ENCODE measurements at regions not wholly inside any gene's neighbourhood (a gene's known extent, or its start where the extent isn't known, plus 50 kb on each side); places are given as distances from the start of the nearest gene placed in this dataset.

DNA sequence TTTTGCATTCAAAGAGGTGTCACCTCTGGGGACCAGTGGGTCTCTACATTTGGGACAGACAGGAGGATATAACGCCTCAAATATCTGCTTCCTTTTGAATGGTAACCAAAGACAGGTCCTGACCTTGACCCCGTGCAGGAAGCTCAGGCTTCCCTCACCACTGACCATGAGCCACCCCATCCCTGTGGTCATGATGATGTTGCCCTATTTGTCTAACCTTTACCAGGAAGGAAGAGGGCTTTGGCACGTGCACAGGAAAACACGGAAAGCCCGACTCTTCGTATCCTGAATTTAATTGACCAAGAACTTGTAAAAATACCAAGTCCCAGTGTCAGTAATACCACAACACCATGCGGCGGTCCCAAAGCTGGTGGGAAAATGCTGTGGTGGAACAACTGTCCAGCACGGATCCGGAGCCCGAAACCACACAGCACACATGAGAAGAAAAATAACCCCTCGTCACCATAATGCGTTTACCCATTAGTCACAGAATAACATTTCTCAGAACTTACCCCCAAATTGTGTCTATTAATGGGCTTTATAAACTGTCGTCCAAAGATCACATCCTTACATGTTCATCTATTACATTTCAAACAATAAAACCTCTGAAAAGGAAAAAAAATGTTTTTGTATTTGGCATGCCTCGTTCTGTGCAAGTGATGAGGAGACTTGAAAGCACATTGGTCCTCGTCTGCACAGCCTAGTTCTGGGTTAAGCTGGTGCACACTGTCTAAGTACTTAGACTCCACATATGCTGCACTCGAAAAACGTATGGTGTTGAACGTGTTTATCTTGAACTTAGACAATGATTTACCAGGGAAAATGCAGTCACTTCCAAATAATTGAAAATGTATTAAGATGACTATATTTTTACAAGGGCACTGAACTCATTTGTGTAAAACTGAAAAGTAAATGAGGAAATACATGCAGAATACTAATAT, 118.9 kb upstream of the IGF1R start:
- DNase-seq (ENCODE audit: low read depth in 1 of 2, low spot score in 1 of 2): no peak
- Histone ChIP-seq H3K27me3 (ENCODE audit: insufficient read depth, poor library complexity, severe bottlenecking) (peaks cover 19% of the 10 kb centered on the region), H3K27ac (replicated peaks) (no peak overlapping the region), H3K4me3 (replicated peaks; ENCODE audit: insufficient read depth, low read length) (no peak overlapping the region)
- TF ChIP-seq, protein P1, sequence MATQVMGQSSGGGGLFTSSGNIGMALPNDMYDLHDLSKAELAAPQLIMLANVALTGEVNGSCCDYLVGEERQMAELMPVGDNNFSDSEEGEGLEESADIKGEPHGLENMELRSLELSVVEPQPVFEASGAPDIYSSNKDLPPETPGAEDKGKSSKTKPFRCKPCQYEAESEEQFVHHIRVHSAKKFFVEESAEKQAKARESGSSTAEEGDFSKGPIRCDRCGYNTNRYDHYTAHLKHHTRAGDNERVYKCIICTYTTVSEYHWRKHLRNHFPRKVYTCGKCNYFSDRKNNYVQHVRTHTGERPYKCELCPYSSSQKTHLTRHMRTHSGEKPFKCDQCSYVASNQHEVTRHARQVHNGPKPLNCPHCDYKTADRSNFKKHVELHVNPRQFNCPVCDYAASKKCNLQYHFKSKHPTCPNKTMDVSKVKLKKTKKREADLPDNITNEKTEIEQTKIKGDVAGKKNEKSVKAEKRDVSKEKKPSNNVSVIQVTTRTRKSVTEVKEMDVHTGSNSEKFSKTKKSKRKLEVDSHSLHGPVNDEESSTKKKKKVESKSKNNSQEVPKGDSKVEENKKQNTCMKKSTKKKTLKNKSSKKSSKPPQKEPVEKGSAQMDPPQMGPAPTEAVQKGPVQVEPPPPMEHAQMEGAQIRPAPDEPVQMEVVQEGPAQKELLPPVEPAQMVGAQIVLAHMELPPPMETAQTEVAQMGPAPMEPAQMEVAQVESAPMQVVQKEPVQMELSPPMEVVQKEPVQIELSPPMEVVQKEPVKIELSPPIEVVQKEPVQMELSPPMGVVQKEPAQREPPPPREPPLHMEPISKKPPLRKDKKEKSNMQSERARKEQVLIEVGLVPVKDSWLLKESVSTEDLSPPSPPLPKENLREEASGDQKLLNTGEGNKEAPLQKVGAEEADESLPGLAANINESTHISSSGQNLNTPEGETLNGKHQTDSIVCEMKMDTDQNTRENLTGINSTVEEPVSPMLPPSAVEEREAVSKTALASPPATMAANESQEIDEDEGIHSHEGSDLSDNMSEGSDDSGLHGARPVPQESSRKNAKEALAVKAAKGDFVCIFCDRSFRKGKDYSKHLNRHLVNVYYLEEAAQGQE (IDR thresholded peaks at IDR 0.05; ENCODE audit: insufficient replicate concordance, low read depth): no peak
- TF ChIP-seq CTCF (IDR thresholded peaks at IDR 0.05; ENCODE audit: insufficient read depth, low read length) (no peak), GABPA (IDR thresholded peaks at IDR 0.05; ENCODE audit: low read depth) (no peak)

DNA sequence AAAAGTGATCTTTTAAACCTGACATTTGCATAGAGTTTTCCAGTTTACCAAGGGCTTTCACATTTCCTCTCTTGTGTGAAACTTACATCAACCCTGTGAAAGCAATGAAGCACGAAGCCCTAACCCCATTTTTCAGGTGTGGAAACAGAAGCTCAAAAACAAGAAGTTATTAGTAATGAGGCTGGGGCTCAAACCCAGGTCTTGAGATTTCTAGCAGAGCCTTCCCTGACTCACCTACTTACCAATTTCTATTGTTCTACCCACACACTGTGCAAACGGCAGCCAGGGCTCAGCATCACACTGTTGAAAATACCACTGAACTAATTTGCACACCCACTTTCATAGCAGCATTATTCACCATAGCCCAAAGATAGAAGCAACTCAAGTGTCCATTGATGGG, 117.8 kb upstream of the IGF1R start:
- Histone ChIP-seq H3K27me3 (ENCODE audit: insufficient read depth, poor library complexity, severe bottlenecking) (peaks cover 20% of the 10 kb centered on the region), H3K4me3 (replicated peaks; ENCODE audit: insufficient read depth, low read length) (no peak overlapping the region), H3K27ac (replicated peaks) (no peak overlapping the region)
- TF ChIP-seq CTCF (IDR thresholded peaks at IDR 0.05; ENCODE audit: insufficient read depth, low read length) (no peak), GABPA (IDR thresholded peaks at IDR 0.05; ENCODE audit: low read depth) (no peak), SPI1 (IDR thresholded peaks at IDR 0.05; ENCODE audit: borderline replicate concordance, low read depth) (no peak), POLR2AphosphoS5 (IDR thresholded peaks at IDR 0.05; ENCODE audit: low read depth) (no peak)
- TF ChIP-seq, protein P1 (IDR thresholded peaks at IDR 0.05; ENCODE audit: insufficient replicate concordance, low read depth): no peak
- DNase-seq (ENCODE audit: low read depth in 1 of 2, low spot score in 1 of 2): no peak

- Histone ChIP-seq H3K27me3 (ENCODE audit: insufficient read depth, poor library complexity, severe bottlenecking) (peaks cover 20% of the 10 kb centered on the region), H3K4me3 (replicated peaks; ENCODE audit: insufficient read depth, low read length) (no peak overlapping the region), H3K27ac (replicated peaks) (no peak overlapping the region)
- no peak for DNase-seq (ENCODE audit: low read depth in 1 of 2, low spot score in 1 of 2)
- TF ChIP-seq, protein P1 (IDR thresholded peaks at IDR 0.05; ENCODE audit: insufficient replicate concordance, low read depth): no peak
- TF ChIP-seq CTCF (IDR thresholded peaks at IDR 0.05; ENCODE audit: insufficient read depth, low read length) (no peak), SPI1 (IDR thresholded peaks at IDR 0.05; ENCODE audit: borderline replicate concordance, low read depth) (no peak), GABPA (IDR thresholded peaks at IDR 0.05; ENCODE audit: low read depth) (no peak), POLR2AphosphoS5 (IDR thresholded peaks at IDR 0.05; ENCODE audit: low read depth) (no peak)
Measured at GRCh38 chr15:98532063-98532462, 116.3 kb upstream of the IGF1R start.
